Gastrocnemius medialis (tissue), 4 donors: ENCODE measurements at regions not wholly inside any gene's neighbourhood (a gene's known extent, or its start where the extent isn't known, plus 50 kb on each side); places are given as distances from the start of the nearest gene placed in this dataset.

Experiments
- ATAC-seq, 2 donors: fragments of 150-250 bp; one replicate each; pipeline ENCODE4 v1.9.1; 2016
- DNase-seq, 2 donors: peaks; one replicate each; pipeline ENCODE4 v3.0.0-alpha.2; 2019
- H3K27ac ChIP-seq, 4 donors: fragments of 200-600 bp; sonication (generic); 1 replicate in 1 of 4; 2 replicates in 3 of 4; pipeline ENCODE4 v1.5.1; 2016 to 2018; ENCODE audit warnings: mild to moderate bottlenecking in 2 of 4, moderate library complexity in 1 of 4
- H3K27me3 ChIP-seq, 3 donors: fragments of 200-600 bp; sonication (generic) in 2 of 3; 1 replicate in 1 of 3; 2 replicates in 2 of 3; pipeline versions ENCODE4 v1.5.1 to v1.6.0; 2016 to 2019; ENCODE audit warnings: mild to moderate bottlenecking in 1 of 3, moderate library complexity in 1 of 3
- H3K36me3 ChIP-seq, 2 donors: fragments of 200-600 bp; sonication (generic) in 1 of 2; one replicate each; pipeline ENCODE4 v1.5.1; 2017 to 2018
- H3K4me1 ChIP-seq, 2 donors: fragments of 200-600 bp; sonication (generic) in 1 of 2; one replicate each; pipeline ENCODE4 v1.5.1; 2016 to 2017; ENCODE audit warnings: mild to moderate bottlenecking in 2 of 2
- H3K4me3 ChIP-seq, 4 donors: fragments of 200-600 bp; sonication (generic) in 3 of 4; 1 replicate in 1 of 4; 2 replicates in 3 of 4; pipeline ENCODE4 v1.5.1; 2016 to 2019; ENCODE audit warnings: mild to moderate bottlenecking in 2 of 4
- H3K9me3 ChIP-seq, 3 donors: fragments of 200-600 bp; sonication (generic) in 2 of 3; 1 replicate in 1 of 3; 2 replicates in 2 of 3; pipeline ENCODE4 v1.5.1; 2016 to 2019
- POLR2A ChIP-seq, 2 donors: fragments of 450-650 bp; IDR thresholded peaks; one replicate each; pipeline ENCODE4 v1.6.1; 2017; ENCODE audit warnings: antibody characterized with exemption in 2 of 2, mild to moderate bottlenecking in 2 of 2, moderate library complexity in 2 of 2
- in situ Hi-C, 4 donors: fragments of 200-750 bp; cut with MboI; loops; one replicate each; pipeline versions ENCODE4 v1.15.0 to v1.8.0; 2017; ENCODE audit warnings: low sequenced_read_pairs in 4 of 4
- intact Hi-C: fragments of 100-400 bp; cut with DNase I; formaldehyde crosslinking; loops from one replicate; pipeline ENCODE4 v1.15.1; 2023; ENCODE audit warnings: low total_unique reads
- TF ChIP-seq, protein P1 (sequence below), 5 experiments: fragments of 450-650 bp in 3 of 5; fragments of 200-600 bp in 2 of 5; sonication (generic) in 2 of 5; IDR thresholded peaks in 4 of 5; conservative IDR thresholded peaks in 1 of 5; 1 replicate in 4 of 5; 2 replicates in 1 of 5; pipeline ENCODE4 v1.5.1; 2016 to 2019; ENCODE audit warnings: antibody characterized with exemption in 5 of 5, mild to moderate bottlenecking in 3 of 5, moderate library complexity in 3 of 5

DNA sequence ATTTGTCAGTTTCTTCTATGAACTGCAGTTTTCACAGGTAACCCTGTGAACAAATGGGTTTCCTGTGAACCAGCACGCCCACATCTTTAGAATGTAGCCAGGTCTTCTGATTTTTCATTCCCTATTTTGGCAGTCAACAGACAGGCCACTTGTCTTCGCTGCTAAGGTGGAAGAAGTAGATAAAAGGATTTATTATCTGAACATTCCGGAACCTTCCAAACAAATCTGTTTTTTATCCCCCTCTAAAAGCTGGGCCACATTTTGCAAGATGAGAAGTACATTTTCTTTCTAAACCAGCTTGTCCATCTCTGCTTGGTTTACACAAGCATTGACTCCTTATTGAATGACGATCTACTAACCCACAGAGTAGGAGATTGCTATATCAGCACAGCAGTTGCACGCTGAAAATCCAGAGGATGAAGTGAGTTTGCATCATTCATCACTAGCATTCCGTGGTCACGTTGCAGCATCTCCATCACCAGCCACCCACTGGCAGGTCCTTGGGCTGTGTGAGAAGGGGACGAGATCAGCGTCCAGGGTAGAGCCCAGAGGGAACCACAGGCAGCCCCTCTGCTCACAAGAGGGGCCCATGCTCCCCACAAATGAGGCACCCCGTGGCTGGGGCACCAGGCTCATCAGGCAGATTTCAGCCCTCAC, 83.5 kb downstream of the TOMM20 start:
- Histone ChIP-seq H3K4me1 (peaks cover 25 to 27% of the 10 kb centered on the region in 2 donors), H3K27me3 (no peaks in the 10 kb centered on the region), H3K4me3 (no peak overlapping the region), H3K27ac (no peak overlapping the region), H3K36me3 (no peaks in the 10 kb centered on the region), H3K9me3 (no peaks in the 10 kb centered on the region)
- intact Hi-C loops (no loop called here), in situ Hi-C loops (no loop called here)
- TF ChIP-seq, protein P1, sequence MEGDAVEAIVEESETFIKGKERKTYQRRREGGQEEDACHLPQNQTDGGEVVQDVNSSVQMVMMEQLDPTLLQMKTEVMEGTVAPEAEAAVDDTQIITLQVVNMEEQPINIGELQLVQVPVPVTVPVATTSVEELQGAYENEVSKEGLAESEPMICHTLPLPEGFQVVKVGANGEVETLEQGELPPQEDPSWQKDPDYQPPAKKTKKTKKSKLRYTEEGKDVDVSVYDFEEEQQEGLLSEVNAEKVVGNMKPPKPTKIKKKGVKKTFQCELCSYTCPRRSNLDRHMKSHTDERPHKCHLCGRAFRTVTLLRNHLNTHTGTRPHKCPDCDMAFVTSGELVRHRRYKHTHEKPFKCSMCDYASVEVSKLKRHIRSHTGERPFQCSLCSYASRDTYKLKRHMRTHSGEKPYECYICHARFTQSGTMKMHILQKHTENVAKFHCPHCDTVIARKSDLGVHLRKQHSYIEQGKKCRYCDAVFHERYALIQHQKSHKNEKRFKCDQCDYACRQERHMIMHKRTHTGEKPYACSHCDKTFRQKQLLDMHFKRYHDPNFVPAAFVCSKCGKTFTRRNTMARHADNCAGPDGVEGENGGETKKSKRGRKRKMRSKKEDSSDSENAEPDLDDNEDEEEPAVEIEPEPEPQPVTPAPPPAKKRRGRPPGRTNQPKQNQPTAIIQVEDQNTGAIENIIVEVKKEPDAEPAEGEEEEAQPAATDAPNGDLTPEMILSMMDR (IDR thresholded peaks at IDR 0.05 in 4 of 5, conservative IDR thresholded peaks at IDR 0.05 in 1 of 5), result no peak
- no peak for TF ChIP-seq POLR2A (IDR thresholded peaks at IDR 0.05)
- DNase-seq, result no peak
- no peak for ATAC-seq

DNA sequence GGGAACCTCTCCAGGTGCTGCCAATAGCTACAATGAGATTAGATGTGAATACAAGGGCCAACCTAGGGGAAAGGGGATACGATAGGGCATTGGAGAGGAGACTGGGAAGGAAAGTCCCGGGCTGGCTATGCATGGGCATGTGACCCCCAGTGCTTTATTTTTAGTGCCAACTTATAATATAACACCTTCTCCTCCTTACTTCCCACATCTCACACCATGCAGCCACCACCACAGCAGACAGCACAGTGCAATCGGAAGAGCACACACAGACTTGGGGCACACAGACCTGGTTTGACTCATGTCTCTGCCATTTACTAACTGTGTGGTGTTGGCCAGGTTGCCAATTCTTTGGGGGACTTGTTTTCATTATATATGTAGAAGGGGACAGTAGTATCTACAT, 85.4 kb downstream of the TOMM20 start:
- H3K27me3 ChIP-seq, result no peaks in the 10 kb centered on the region
- intact Hi-C loops, result no loop called here
- H3K4me1 ChIP-seq, result peaks cover 14 to 17% of the 10 kb centered on the region in 2 donors
- DNase-seq, result no peak
- H3K9me3 ChIP-seq, result no peaks in the 10 kb centered on the region
- H3K27ac ChIP-seq, result no peak overlapping the region
- no peak for ATAC-seq
- no peak overlapping the region for H3K4me3 ChIP-seq
- TF ChIP-seq POLR2A (IDR thresholded peaks at IDR 0.05), result no peak
- TF ChIP-seq, protein P1 (IDR thresholded peaks at IDR 0.05 in 4 of 5, conservative IDR thresholded peaks at IDR 0.05 in 1 of 5), result no peak
- in situ Hi-C loops, result no loop called here
- no peaks in the 10 kb centered on the region for H3K36me3 ChIP-seq

DNA sequence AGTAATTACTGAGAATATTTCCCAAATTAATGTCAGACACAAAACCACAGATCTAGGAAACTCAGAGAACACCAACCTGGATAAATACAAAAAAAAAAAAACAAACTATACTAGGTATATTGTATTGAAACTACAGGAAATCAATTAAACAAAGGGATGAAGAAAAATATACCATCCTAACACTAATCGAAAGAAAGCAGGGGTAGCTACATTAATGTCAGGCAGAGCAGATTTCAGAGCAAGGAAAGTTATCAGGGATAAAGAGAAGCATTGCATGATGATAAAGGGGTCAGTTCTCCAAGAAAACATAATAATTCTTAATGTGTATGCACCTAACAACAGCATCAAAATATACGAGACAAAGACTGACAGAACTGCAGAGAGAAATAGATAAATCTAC, 89.9 kb downstream of the TOMM20 start:
- H3K9me3 ChIP-seq, result no peaks in the 10 kb centered on the region
- H3K27me3 ChIP-seq, result no peaks in the 10 kb centered on the region
- TF ChIP-seq, protein P1 (IDR thresholded peaks at IDR 0.05 in 4 of 5, conservative IDR thresholded peaks at IDR 0.05 in 1 of 5), result no peak
- TF ChIP-seq POLR2A (IDR thresholded peaks at IDR 0.05), result no peak
- DNase-seq, result no peak
- intact Hi-C loops (no loop called here), in situ Hi-C loops (no loop called here)
- no peaks in the 10 kb centered on the region for H3K36me3 ChIP-seq
- no peak for ATAC-seq
- no peaks in the 10 kb centered on the region for H3K4me1 ChIP-seq
- H3K27ac ChIP-seq, result no peak overlapping the region
- H3K4me3 ChIP-seq, result no peak overlapping the region

DNA sequence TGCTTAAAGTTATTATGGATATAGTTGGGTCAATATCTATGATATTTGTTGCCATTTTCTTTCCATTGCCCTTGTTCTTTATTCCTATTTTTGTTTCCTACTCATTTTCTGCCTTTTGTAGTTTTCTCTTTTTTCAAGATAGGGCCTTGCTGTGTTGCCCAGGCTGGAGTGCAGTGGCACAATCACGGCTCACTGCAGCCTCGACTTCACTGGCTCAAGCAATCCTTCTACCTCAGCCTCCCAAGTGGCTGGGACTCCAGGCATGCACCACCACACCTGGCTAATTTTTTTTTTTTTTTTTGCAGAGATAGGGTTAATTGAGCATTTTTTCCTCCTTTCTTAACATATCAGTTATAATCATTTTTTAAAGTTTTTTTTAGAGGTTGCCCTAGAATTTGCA, 92.7 kb downstream of the TOMM20 start:
- Histone ChIP-seq H3K27ac (no peak overlapping the region), H3K9me3 (no peaks in the 10 kb centered on the region), H3K4me3 (no peak overlapping the region), H3K4me1 (no peaks in the 10 kb centered on the region), H3K36me3 (no peaks in the 10 kb centered on the region), H3K27me3 (no peaks in the 10 kb centered on the region)
- ATAC-seq (no peak), DNase-seq (no peak)
- intact Hi-C loops (no loop called here), in situ Hi-C loops (no loop called here)
- TF ChIP-seq, protein P1 (IDR thresholded peaks at IDR 0.05 in 4 of 5, conservative IDR thresholded peaks at IDR 0.05 in 1 of 5), result no peak
- TF ChIP-seq POLR2A (IDR thresholded peaks at IDR 0.05), result no peak
